OCI-LY7 (cell line): ENCODE measurements at regions not wholly inside any gene's neighbourhood (a gene's known extent, or its start where the extent isn't known, plus 50 kb on each side); places are given as distances from the start of the nearest gene placed in this dataset.

Experiments
- EZH2phosphoT487 ChIP-seq: fragments of 200-600 bp; sonication (generic); IDR thresholded peaks from 2 replicates; pipeline ENCODE4 v1.6.1; 2018; ENCODE audit warnings: low read depth, borderline replicate concordance, mild to moderate bottlenecking, mixed run types, antibody characterized with exemption, low read length, moderate library complexity, mixed read lengths
- TF ChIP-seq, protein P1 (sequence below): fragments of 200-600 bp; sonication (generic); conservative IDR thresholded peaks from 2 replicates; pipeline ENCODE4 v1.5.1; 2014; ENCODE audit warnings: mild to moderate bottlenecking, antibody characterized with exemption, low read length, moderate library complexity, mixed read lengths

DNA sequence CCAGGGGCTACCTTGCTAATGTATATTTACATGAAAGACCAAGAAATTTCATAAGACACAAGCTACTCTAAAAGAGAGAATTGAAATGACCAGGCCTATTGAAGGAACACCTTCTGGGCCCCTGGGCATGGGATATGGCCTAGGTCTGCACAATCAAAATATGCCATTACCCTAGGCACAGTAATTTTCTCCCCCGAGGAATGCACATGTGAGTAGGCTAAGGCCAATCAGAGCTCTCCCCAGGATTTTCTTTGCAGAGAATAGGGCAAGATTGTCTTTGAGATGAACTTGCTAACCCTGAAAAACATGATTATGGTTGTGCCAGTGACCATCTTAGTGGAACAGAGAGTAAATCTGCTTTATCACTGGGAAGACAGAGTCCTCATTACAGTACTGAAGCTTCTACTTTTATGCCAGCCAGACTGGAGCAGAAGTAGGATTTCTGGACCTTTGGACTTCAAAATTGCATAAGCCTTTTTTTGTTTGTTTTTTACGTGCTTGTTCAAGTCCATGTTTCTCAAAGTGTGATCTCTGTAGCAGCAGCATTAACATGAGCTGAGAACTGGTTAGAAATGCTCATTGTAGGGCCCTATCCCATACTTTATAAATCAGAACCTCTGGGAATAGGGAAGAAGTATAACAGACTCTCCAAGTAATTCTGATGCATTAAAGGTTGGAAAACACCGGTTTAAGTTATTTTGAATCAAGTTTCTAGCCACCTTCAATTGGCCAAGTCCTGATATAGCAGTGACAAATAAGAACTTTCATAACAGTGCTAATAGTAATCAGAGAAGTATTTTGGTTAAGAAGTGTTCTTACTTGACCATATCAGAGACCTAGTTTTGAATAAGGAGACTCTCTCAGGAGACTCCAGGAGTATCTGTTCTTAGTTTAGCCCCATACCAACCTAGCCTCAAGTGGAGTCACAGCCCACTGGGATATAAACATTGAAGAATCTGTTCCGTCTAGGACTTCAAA lies 112.9 kb downstream of the LMO3 start:
- TF ChIP-seq, protein P1, sequence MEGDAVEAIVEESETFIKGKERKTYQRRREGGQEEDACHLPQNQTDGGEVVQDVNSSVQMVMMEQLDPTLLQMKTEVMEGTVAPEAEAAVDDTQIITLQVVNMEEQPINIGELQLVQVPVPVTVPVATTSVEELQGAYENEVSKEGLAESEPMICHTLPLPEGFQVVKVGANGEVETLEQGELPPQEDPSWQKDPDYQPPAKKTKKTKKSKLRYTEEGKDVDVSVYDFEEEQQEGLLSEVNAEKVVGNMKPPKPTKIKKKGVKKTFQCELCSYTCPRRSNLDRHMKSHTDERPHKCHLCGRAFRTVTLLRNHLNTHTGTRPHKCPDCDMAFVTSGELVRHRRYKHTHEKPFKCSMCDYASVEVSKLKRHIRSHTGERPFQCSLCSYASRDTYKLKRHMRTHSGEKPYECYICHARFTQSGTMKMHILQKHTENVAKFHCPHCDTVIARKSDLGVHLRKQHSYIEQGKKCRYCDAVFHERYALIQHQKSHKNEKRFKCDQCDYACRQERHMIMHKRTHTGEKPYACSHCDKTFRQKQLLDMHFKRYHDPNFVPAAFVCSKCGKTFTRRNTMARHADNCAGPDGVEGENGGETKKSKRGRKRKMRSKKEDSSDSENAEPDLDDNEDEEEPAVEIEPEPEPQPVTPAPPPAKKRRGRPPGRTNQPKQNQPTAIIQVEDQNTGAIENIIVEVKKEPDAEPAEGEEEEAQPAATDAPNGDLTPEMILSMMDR = no peak
- no peak for TF ChIP-seq EZH2phosphoT487
